Keratinocyte (primary cell): ENCODE measurements at regions not wholly inside any gene's neighbourhood (a gene's known extent, or its start where the extent isn't known, plus 50 kb on each side); places are given as distances from the start of the nearest gene placed in this dataset.

Experiments
- EZH2 ChIP-seq: IDR thresholded peaks from one replicate; pipeline ENCODE4 v1.6.1; 2012; ENCODE audit warnings: inconsistent platforms, mild to moderate bottlenecking, low read length, moderate library complexity
- TF ChIP-seq, protein P1 (sequence below), 3 experiments: IDR thresholded peaks in 1 of 3; conservative IDR thresholded peaks in 1 of 3; optimal IDR thresholded peaks in 1 of 3; 2 replicates in 2 of 3; 3 replicates in 1 of 3; pipeline versions ENCODE3 to v1.5.1; 2011; ENCODE audit warnings: low read length in 3 of 3, mild to moderate bottlenecking in 3 of 3, moderate library complexity in 2 of 3, control low read depth in 1 of 3, inconsistent platforms in 1 of 3; ENCODE audit not compliant: insufficient read depth in 2 of 3; ENCODE audit errors: extremely low read depth in 1 of 3

DNA sequence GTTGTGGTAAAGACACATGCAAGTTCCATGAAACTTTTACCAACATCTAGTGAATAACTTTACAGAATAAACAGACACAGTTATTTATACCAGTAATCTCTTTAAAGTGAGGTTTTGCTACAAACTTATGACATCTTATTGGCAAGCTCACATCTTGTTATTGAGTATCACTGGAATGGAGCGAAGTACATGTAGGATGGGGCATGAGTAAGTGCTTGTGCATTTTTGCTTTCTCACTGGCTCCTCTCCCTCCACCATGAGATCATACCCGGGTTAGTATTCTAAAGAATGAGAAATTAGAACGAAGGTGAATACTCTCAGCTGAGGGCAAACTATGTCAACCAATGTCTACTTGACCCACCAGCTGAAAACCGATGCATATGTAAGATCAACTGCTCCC is 193.3 kb upstream of the ZNF717 start:
- TF ChIP-seq, protein P1, sequence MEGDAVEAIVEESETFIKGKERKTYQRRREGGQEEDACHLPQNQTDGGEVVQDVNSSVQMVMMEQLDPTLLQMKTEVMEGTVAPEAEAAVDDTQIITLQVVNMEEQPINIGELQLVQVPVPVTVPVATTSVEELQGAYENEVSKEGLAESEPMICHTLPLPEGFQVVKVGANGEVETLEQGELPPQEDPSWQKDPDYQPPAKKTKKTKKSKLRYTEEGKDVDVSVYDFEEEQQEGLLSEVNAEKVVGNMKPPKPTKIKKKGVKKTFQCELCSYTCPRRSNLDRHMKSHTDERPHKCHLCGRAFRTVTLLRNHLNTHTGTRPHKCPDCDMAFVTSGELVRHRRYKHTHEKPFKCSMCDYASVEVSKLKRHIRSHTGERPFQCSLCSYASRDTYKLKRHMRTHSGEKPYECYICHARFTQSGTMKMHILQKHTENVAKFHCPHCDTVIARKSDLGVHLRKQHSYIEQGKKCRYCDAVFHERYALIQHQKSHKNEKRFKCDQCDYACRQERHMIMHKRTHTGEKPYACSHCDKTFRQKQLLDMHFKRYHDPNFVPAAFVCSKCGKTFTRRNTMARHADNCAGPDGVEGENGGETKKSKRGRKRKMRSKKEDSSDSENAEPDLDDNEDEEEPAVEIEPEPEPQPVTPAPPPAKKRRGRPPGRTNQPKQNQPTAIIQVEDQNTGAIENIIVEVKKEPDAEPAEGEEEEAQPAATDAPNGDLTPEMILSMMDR (optimal IDR thresholded peaks at IDR 0.05 in 1 of 3, IDR thresholded peaks at IDR 0.05 in 1 of 3, conservative IDR thresholded peaks at IDR 0.05 in 1 of 3; ENCODE audit: extremely low read depth in 1 of 3, insufficient read depth in 2 of 3, low read length in 3 of 3): no peak
- no peak for TF ChIP-seq EZH2
